GM12872 (cell line): ENCODE measurements at regions not wholly inside any gene's neighbourhood (a gene's known extent, or its start where the extent isn't known, plus 50 kb on each side); places are given as distances from the start of the nearest gene placed in this dataset.

Experiments
- CTCF ChIP-seq: IDR thresholded peaks from 3 replicates; pipeline ENCODE4 v1.5.1; 2011; ENCODE audit warnings: low read depth, mild to moderate bottlenecking, low read length, moderate library complexity; ENCODE audit not compliant: insufficient read depth

DNA sequence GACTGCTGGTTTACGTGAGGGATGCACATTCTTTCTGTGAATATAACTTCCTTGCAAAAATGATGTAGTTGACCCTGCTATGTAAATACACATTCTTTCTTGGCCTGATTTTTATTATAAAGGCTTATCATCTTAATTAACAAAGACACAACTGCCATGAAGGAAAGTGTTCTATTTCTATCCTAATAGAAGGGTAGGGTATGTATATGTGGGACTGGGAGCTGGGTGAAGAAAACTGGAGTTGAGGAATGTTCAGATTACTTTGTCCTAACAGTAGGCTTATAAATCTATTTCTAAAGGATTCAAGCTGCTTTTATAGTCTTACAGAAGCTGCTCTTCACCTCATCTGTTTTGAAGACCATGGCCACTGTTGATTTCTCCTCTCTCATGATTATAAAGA is 76.5 kb upstream of the RGS17 start:
- TF ChIP-seq CTCF = no peak

DNA sequence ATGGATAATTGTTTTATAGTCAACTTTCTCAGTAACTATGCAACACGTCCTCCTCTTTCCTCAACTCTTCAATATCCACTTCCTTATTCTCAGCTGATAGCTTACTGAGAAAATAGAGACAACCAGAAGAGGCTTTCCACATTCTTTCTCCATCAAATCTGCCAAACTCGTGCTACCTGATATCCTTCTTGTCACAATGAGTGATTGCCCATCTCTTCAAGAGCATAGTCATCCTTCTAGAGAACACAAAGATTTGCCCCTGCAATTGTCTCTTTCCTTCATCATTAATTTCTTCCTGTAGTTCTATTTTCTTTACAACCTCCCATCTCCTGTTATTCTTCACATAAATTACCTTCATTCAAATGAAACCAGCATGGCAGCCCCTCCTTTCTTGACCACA is 75.9 kb upstream of the RGS17 start:
- no peak for TF ChIP-seq CTCF

DNA sequence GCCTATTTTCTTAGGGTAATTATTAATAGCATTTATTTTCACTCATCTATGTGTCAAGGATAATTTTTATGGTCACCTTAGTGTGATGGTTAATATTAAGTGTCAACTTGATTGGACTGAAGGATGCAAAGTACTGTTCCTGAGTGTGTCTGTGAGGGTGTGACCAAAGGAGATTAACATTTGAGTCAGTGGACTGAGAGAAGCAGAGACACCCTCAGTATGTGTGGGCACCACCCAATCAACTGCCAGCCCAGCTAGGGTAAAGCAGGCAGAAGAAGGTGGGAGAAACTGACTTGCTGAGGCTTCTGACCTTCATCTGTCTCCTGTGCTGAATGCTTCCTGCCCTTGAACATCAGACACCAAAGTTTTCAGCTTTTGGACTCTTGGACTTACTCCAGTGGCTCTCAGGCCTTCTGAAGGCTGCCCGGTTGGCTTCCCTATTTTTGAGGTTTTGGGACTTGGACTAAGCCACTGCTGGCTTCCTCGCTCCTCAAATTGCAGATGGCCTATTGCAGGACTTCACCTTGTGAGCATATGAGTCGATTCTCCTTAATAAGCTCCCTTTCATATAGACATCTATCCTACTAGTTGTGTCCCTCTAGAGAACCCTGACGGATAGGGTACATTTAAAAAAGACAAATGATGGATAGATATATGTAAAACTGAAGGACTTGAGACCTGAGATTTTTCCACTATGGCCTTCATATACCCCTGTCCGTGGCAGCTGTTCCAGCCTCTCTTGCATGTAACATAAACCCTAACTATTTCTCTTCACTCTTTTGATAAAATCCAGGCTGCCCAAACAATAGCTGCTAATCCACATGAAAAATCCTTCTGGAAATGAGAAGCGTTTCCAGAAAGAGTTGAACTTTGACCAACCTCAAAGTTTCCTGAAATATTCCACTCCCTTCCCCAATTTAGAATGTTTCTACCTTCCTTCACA is 62.1 kb upstream of the RGS17 start:
- no peak for TF ChIP-seq CTCF

GRCh38 chr6:153183925-153184324 is 52.8 kb upstream of the RGS17 start:
- TF ChIP-seq CTCF = no peak
